ENCODE measurements at regions not wholly inside any gene's neighbourhood (a gene's known extent, or its start where the extent isn't known, plus 50 kb on each side); places are given as distances from the start of the nearest gene placed in this dataset.

- DNase-seq (ENCODE audit: low spot score): no peak
Observed at GRCh38 chr5:68450245-68450852, 234.8 kb downstream of the PIK3R1 start.

GRCh38 chr5:68452286-68452685 lies 236.7 kb downstream of the PIK3R1 start:
- no peak for DNase-seq (ENCODE audit: low spot score)

GRCh38 chr5:68454172-68454571 lies 238.6 kb downstream of the PIK3R1 start:
- DNase-seq (ENCODE audit: low spot score): no peak

GRCh38 chr5:68454766-68455165 lies 239.2 kb downstream of the PIK3R1 start:
- no peak for DNase-seq (ENCODE audit: low spot score)

GRCh38 chr5:68455216-68455615 lies 239.7 kb downstream of the PIK3R1 start:
- DNase-seq (ENCODE audit: low spot score): no peak

GRCh38 chr5:68456756-68457217 lies 241.2 kb downstream of the PIK3R1 start:
- peak; percentile 40 for DNase-seq (ENCODE audit: low spot score)

- no peak for DNase-seq (ENCODE audit: low spot score)
Observed at GRCh38 chr5:68457285-68457684, 241.7 kb downstream of the PIK3R1 start.

GRCh38 chr5:68458416-68459021 lies 243.0 kb downstream of the PIK3R1 start:
- no peak for DNase-seq (ENCODE audit: low spot score)

- no peak for DNase-seq (ENCODE audit: low spot score)
Observed at GRCh38 chr5:68459093-68459809, 243.7 kb downstream of the PIK3R1 start.

- DNase-seq (ENCODE audit: low spot score): no peak
Observed at GRCh38 chr5:68459810-68460139, 244.2 kb downstream of the PIK3R1 start.

GRCh38 chr5:68460147-68460798 lies 244.7 kb downstream of the PIK3R1 start:
- DNase-seq (ENCODE audit: low spot score): peak; percentile 70

- no peak for DNase-seq (ENCODE audit: low spot score)
Observed at GRCh38 chr5:68463606-68464005, 248.1 kb downstream of the PIK3R1 start.

GRCh38 chr5:68464424-68464823 lies 248.9 kb downstream of the PIK3R1 start:
- no peak for DNase-seq (ENCODE audit: low spot score)

GRCh38 chr5:68465133-68465532 lies 249.6 kb downstream of the PIK3R1 start:
- no peak for DNase-seq (ENCODE audit: low spot score)

- DNase-seq (ENCODE audit: low spot score): no peak
Observed at GRCh38 chr5:68465934-68466551, 250.5 kb downstream of the PIK3R1 start.

- DNase-seq (ENCODE audit: low spot score): no peak
Observed at GRCh38 chr5:68467208-68467607, 251.7 kb downstream of the PIK3R1 start.

GRCh38 chr5:68467794-68468193 lies 252.2 kb downstream of the PIK3R1 start:
- DNase-seq (ENCODE audit: low spot score): no peak

- DNase-seq (ENCODE audit: low spot score): no peak
Observed at GRCh38 chr5:68468322-68468721, 252.8 kb downstream of the PIK3R1 start.

GRCh38 chr5:68475476-68475983 lies 260.0 kb downstream of the PIK3R1 start:
- no peak for DNase-seq (ENCODE audit: low spot score)

GRCh38 chr5:68476854-68477253 lies 261.3 kb downstream of the PIK3R1 start:
- no peak for DNase-seq (ENCODE audit: low spot score)

GRCh38 chr5:68478301-68479095 lies 262.9 kb downstream of the PIK3R1 start:
- no peak for DNase-seq (ENCODE audit: low spot score)

All from kidney capillary endothelial cell (primary cell).